Lower leg skin (tissue), 3 donors: ENCODE measurements at regions not wholly inside any gene's neighbourhood (a gene's known extent, or its start where the extent isn't known, plus 50 kb on each side); places are given as distances from the start of the nearest gene placed in this dataset.

Source experiments
- CTCF ChIP-seq, 3 donors: fragments of 450-650 bp; IDR thresholded peaks; one replicate each; pipeline ENCODE4 v1.5.1; 2016; ENCODE audit warnings: antibody characterized with exemption in 3 of 3, mild to moderate bottlenecking in 3 of 3, moderate library complexity in 2 of 3
- POLR2A ChIP-seq, 2 donors: fragments of 450-650 bp; IDR thresholded peaks; one replicate each; pipeline ENCODE4 v1.6.1; 2016 to 2017; ENCODE audit warnings: antibody characterized with exemption in 2 of 2, mild to moderate bottlenecking in 1 of 2, moderate library complexity in 1 of 2

- TF ChIP-seq CTCF (IDR thresholded peaks at IDR 0.05) (no peak), POLR2A (IDR thresholded peaks at IDR 0.05) (no peak)
Observed at GRCh38 chr22:48944751-48945620, 882.7 kb downstream of the BRD1 start.
